Superior temporal gyrus (tissue), 1 donor: ENCODE measurements at regions not wholly inside any gene's neighbourhood (a gene's known extent, or its start where the extent isn't known, plus 50 kb on each side); places are given as distances from the start of the nearest gene placed in this dataset.

Experiments used
- DNase-seq: peaks from one replicate; pipeline ENCODE4 v3.0.0-alpha.2; 2016; ENCODE audit errors: extremely low spot score

DNA sequence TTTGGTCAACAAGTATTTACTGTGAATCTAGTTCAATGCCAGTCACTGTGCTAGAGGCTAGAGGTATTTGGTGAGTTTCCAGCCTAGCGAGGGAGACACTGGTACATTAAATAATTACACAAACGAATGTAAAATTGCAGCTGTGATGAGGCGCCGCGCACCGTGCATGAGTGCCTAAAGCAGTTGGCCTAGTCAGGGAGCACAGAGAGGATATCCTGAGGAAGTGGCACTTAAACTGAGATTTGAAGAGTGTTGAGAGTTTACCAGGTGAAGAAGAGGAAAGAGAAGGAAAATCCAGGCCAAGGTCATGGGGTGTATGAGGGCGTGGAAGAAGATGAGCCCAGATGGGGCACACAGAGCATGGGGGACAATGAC is 157.6 kb upstream of the NDUFV2 start:
- DNase-seq = no peak

DNA sequence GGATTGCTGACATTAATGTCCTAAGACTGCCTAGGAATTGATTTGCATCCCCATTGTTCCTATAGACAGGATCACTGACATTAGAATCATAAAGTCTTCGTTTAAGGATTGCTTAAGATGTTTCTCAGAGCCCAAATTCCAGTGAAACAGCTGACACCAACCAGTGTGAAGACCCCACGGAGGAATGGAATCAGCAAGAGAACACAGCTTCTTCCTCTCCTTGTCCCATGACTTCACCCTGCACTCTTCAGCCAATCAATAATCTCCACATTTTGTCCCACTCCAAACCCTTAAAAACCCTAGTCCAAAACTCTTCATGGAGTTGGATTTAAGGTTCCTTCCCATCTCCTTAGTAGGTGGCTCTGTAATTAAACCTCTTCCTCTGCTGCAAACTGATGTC is 157.0 kb upstream of the NDUFV2 start:
- no peak for DNase-seq

DNA sequence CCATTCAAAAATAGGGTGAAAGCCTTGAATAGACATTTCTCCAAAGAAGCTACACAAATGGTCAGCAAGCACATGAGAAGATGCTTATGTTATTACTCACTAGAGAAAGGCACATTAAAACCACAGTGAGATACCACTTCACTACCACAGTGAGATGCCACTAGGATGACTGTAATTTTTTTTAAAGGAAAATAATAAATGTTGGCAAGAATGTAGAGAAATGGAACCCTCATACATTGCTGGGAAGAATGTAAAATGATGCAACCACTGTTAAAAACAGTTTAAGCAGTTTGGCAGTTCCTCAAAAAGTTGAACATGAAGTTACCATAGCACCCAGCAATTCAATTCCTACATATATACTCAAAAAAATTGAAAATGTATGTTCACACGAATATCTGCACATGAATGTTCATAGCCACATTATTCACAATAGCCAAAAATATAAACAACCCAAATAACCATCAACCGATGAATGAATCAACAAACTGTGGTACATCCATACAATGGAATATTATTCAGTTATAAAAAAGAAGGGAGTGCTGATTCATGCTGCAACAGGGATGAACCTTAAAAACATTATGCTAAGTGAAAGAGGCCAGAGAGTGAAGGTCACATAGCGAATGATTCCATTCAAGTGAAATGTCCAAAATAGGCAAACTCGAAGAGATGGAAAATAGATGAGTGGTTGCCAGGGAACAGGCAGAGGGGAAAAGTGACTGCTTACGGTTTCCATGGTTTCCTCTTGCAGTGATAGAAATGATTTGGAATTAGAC is 156.2 kb upstream of the NDUFV2 start:
- DNase-seq = no peak

- DNase-seq = no peak
Measured at GRCh38 chr18:8947566-8947965, 154.9 kb upstream of the NDUFV2 start.

DNA sequence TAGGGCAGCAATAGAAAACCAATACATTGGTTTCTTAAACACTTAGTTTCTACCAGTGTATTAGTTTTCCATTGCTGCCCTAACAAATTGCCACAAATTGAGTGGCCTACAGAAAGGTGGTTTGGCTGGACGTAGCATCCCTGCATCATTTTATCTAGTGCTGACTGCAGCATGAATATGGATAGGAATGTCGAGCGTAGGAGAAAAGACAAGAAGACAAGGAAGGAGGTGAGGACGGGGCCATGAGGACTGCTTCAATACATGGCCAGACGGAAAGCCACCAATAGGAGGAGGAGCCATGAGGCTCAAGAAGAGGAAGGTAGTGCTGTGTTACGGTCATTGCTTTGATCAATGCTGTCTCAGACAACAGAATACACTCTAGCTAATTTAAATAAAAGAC is 154.5 kb upstream of the NDUFV2 start:
- no peak for DNase-seq

- peak; percentile 54 for DNase-seq
Measured at GRCh38 chr18:8948471-8949149, 153.9 kb upstream of the NDUFV2 start.

DNA sequence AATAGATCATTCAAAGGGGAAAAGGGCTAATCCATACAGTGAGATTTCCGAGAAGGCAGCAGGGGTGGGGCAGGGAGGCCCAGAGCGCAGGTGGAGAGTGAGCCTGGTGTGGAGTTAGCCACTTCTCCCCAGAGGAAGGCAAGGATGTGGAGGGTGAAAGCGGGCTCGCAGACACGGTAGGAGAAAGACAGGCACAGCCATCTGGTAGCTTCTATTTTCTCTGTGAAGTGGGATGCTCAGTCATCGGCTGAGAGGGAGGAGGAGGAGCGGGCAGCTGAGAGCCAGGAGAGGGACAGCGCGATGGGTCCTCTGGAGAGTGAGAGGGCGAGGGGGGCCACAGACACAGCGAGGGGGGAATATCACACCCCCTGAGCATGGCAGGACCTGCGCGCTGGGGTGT is 153.3 kb upstream of the NDUFV2 start:
- peak; percentile 59 for DNase-seq

- no peak for DNase-seq
Measured at GRCh38 chr18:8951491-8951890, 151.0 kb upstream of the NDUFV2 start.

DNA sequence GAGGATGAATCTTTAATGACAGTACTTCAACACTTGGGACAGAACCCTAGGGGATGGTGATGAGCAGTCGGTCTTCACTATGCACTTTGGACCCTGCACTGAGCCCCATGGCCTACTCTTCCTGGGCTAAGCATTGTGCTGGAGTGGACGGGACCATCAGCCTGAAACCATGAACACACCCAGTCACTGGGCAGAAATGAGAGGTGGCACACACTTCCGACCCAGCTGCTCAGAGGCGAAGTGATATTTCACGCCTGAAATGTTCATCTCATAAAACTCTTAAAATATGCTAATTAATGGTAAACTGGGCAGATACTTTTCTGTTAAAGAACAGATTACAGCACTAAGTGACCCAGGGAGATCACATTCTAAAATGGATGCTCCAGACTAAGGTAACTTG is 150.3 kb upstream of the NDUFV2 start:
- DNase-seq = no peak

DNA sequence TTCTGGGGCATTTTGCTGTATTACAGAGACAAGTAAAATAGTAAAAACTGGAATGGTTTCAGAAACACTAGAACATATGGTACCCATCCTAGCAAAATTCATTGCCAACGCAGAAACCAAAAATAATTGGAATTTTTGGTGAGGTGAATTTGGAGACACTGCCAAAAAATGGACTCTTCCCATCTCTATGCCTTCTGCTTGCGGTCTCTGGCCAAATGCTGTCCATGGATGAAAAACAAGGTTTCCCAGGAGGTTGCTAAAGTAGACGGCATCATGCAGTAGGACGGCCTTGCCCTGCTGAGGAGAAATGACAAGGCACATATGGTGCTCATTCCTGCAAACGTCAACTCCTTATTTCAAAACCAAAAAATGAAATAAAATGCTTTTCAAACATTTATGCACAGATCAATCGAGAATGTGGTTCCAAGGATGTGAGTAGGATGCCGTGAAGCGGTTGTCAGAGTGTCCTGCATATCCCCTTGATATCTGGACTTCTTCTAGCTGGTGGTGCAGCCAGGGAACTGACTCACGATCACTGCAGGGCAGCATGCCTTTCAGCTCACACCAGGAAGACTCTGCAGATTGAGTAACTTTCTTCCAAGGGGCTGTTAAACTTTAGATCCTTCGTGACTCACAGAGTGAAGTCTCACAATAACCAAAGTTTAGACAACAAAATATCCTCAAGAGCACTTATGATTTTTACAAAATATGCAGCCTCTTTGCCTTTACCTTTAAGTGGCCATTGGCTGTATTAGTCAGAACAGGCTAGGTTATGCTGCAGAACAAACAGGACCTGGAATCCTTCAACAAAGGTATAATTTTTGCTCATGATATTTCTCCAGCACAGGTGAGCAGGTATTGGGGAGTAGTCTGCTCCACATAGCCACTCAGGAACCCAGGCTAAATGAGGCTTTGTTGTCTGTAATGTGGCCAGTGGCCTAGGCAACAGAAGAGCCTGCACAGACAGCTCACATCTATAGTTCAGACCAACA is 149.4 kb upstream of the NDUFV2 start:
- DNase-seq = peak; percentile 59

- no peak for DNase-seq
Measured at GRCh38 chr18:8957731-8958130, 144.8 kb upstream of the NDUFV2 start.

GRCh38 chr18:8958660-8959059 is 143.8 kb upstream of the NDUFV2 start:
- DNase-seq = no peak

DNA sequence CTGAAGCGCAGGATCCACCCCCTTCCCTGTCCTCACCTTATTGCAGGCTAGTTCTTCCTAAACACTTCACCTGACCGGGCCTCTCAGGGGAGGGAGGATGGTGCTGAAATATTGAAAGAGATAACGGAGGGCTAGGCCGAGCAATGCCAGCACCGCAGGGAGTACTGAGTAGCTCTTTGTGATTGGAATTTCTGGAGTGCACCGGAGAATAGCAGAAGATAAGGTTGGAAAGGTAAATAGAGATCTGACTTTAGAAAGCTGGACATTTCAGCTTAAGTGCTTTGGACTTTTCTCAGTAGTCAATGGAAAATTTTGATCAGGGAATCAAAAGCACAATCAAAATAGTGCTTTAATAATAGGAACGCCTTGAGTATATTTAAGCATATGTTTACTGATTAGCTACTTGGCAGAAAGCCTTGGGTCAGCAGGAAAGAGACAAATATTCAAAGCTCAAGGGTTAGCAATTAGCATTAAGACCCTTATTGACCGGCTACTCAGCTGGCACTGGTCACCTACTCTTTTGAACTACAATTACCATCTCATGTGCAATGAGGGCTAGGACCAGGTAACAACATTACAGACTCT is 142.9 kb upstream of the NDUFV2 start:
- no peak for DNase-seq

DNA sequence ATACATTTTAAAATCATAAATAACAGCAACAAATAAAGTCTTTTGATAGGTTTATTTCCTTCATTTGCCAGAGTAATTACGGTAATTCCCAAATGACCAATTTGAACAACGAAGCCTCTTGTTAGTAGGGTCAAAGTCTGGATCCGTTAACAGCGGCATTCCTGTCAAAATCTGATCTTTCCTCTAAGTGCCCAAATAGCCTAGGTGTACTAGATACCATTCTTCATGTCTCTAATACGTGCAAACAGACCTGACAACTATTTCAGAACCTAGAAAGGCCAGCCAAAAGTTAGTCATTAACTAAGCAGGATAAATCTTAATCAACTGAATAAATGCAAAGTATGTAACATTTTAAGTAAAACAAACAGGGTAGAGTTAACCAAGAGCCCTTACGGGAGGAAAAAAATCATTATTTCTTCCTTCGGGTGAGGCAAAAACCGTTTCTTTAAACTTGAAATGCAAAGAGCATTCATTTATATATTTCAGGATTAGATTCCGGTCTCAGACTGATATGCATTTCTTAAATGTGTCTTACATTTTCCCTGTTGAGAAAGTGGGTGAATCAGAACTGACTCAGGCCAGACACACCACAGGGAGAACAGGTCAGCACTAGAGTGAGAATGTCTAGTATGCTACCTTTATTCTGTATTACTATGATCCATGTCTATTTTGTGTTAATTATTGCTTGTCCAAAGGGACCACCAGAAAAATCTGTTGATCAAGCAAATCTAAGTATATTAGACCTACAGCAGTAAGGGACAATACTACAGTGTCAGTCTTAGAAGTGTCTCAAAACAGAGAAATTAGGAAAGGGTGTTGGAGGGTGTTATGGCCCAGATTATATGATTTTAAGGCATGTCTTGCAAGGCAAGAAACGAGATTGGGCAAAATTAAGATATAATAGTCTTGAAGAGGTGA is 141.5 kb upstream of the NDUFV2 start:
- no peak for DNase-seq

DNA sequence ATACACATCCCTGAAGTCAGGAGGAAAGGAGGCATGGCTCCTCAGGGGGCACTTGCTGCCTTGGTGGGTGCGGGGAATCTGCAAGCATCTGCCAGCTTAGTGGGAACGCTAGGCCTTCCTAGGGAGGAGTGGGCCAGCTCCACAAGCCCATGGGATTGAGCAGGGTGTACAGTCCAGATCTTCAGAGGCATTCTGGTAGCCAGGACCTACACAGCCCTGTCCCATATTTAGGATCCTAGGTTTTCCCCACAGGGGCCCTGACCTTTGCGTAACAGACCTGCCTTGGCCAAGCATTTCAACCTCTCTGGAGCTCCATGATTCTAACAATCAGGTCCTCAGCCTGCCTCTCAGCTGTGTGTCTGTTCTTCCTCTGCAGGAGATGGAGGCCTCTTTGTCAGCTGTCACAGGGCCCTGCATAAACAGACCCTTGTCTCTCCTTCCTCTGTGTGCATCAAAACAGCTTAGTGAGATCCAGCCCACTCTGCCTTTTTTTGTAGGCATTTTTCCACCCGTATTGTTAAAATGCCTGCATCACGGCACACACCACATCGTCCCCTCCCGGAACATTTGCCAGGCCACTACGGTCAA is 140.2 kb upstream of the NDUFV2 start:
- no peak for DNase-seq

DNA sequence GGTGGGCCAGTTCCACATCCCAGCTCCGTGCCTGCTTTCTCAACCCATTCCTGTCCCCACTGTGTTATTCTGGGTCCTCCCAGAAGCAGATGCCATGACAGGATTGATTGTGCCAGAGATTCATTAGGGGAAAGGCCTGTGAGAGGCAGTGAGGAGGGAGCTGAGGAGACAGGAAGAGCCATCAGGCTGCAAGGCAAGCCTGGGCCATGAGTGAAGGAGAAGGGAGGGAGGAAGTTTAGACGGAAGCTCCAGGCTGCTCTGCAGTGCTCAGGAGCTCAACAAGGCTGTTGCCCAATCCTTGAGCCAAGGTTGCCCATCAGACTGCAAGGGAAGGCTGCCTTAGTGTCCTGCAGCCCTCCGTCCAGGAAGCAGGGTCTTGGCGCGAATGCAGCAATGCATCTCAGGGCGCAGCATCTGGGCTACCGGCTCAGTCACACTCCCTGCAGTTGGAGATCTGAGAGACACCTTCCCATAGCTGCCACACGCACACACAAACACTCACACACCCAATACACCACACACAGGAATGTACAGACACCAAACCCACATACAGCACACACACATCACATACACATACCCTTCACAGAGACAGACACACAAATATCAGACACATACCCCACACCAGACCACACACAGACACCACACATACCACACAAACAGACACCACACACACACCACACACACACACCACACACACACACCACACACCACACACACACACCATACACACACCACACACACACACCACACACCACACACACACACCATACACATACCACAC is 139.5 kb upstream of the NDUFV2 start:
- DNase-seq = no peak

- no peak for DNase-seq
Measured at GRCh38 chr18:8963876-8964275, 138.6 kb upstream of the NDUFV2 start.

DNA sequence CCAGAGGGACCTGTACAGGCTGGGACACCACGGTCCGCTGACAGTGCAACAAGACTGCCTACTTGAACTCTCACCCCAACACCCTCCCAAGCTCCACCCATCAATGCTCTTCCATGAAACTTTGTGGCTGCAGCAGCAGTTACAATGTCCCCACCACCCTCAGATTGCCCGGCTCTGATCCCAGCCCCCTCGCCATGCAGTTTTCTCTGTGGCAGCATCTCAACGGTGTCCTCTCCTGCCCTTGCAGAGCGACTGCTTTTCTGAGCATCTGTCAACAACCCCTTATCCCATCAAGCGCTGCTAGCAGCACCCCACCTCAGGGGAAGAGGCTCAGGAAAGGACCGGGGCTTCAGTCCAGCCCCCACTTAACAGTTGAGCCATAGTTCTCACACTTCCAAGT is 137.1 kb upstream of the NDUFV2 start:
- DNase-seq = no peak

DNA sequence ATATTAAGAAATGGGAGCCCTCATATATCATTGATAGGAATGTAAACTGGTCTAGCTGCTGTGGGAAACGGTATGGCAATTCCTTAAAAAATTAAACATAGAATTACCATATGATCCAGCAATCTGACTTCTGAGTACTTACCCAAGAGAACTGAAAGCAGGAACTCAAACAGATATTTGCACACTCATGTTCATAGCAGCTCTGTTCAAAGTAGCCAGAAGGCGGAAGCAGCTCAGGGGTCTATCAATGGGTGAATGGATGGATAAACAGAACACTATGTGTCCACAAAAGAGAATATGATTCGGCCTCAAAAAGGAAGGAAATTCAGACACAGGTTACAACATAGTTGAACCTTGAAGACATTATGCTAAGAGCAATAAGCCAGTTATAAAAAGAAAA is 135.7 kb upstream of the NDUFV2 start:
- no peak for DNase-seq

GRCh38 chr18:8967573-8967972 is 134.9 kb upstream of the NDUFV2 start:
- no peak for DNase-seq
